ENCODE measurements at regions not wholly inside any gene's neighbourhood (a gene's known extent, or its start where the extent isn't known, plus 50 kb on each side); places are given as distances from the start of the nearest gene placed in this dataset.
A peak's percentile ranks its signal among the peaks of the same experiment; 100 is the strongest.

- H3K4me3 ChIP-seq (ENCODE audit: low read length) = no peak overlapping the region
- TF ChIP-seq CTCF (conservative IDR thresholded peaks at IDR 0.05; ENCODE audit: low read length) = no peak
- peak; percentile 65 for DNase-seq (ENCODE audit: low read depth)
Observed at GRCh38 chr5:7325975-7326913, 69.7 kb upstream of the ADCY2 start.

GRCh38 chr5:7329141-7329540 lies 66.8 kb upstream of the ADCY2 start:
- no peak for DNase-seq (ENCODE audit: low read depth)
- no peak for TF ChIP-seq CTCF (conservative IDR thresholded peaks at IDR 0.05; ENCODE audit: low read length)
- H3K4me3 ChIP-seq (ENCODE audit: low read length) = no peak overlapping the region

GRCh38 chr5:7329712-7330111 lies 66.2 kb upstream of the ADCY2 start:
- no peak overlapping the region for H3K4me3 ChIP-seq (ENCODE audit: low read length)
- no peak for DNase-seq (ENCODE audit: low read depth)
- no peak for TF ChIP-seq CTCF (conservative IDR thresholded peaks at IDR 0.05; ENCODE audit: low read length)

- H3K4me3 ChIP-seq (ENCODE audit: low read length) = no peak overlapping the region
- DNase-seq (ENCODE audit: low read depth) = peak; percentile 31
- no peak for TF ChIP-seq CTCF (conservative IDR thresholded peaks at IDR 0.05; ENCODE audit: low read length)
Observed at GRCh38 chr5:7330256-7330655, 65.7 kb upstream of the ADCY2 start.

- no peak for TF ChIP-seq CTCF (conservative IDR thresholded peaks at IDR 0.05; ENCODE audit: low read length)
- no peak overlapping the region for H3K4me3 ChIP-seq (ENCODE audit: low read length)
- no peak for DNase-seq (ENCODE audit: low read depth)
Observed at GRCh38 chr5:7331131-7331530, 64.8 kb upstream of the ADCY2 start.

All from AG10803 (cell line).